ENCODE measurements at regions not wholly inside any gene's neighbourhood (a gene's known extent, or its start where the extent isn't known, plus 50 kb on each side); places are given as distances from the start of the nearest gene placed in this dataset.

GRCh38 chr6:128821116-128821515 is 61.8 kb upstream of the LAMA2 start:
- TF ChIP-seq, protein P1, sequence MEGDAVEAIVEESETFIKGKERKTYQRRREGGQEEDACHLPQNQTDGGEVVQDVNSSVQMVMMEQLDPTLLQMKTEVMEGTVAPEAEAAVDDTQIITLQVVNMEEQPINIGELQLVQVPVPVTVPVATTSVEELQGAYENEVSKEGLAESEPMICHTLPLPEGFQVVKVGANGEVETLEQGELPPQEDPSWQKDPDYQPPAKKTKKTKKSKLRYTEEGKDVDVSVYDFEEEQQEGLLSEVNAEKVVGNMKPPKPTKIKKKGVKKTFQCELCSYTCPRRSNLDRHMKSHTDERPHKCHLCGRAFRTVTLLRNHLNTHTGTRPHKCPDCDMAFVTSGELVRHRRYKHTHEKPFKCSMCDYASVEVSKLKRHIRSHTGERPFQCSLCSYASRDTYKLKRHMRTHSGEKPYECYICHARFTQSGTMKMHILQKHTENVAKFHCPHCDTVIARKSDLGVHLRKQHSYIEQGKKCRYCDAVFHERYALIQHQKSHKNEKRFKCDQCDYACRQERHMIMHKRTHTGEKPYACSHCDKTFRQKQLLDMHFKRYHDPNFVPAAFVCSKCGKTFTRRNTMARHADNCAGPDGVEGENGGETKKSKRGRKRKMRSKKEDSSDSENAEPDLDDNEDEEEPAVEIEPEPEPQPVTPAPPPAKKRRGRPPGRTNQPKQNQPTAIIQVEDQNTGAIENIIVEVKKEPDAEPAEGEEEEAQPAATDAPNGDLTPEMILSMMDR (conservative IDR thresholded peaks at IDR 0.05; ENCODE audit: low read depth, low read length): no peak
- no peak for TF ChIP-seq EZH2 (IDR thresholded peaks at IDR 0.05; ENCODE audit: borderline replicate concordance, low read depth, low read length, poor library complexity, severe bottlenecking)

All from A673 (cell line).